Sigmoid colon (tissue), 6 donors: ENCODE measurements at regions not wholly inside any gene's neighbourhood (a gene's known extent, or its start where the extent isn't known, plus 50 kb on each side); places are given as distances from the start of the nearest gene placed in this dataset.

Source experiments
- DNase-seq: peaks from one replicate; pipeline ENCODE4 v3.0.0-alpha.2; 2019
- H3K27ac ChIP-seq, 4 donors: fragments of 200-600 bp; sonication (generic); one replicate each; pipeline ENCODE4 v1.5.1; 2016 to 2019; ENCODE audit warnings: mild to moderate bottlenecking in 1 of 4
- H3K27me3 ChIP-seq, 3 donors: fragments of 200-600 bp; sonication (generic); one replicate each; pipeline ENCODE4 v1.5.1; 2019; ENCODE audit warnings: mild to moderate bottlenecking in 1 of 3
- H3K36me3 ChIP-seq, 4 donors: fragments of 200-600 bp; sonication (generic); one replicate each; pipeline ENCODE4 v1.5.1; 2016 to 2019
- H3K4me1 ChIP-seq, 4 donors: fragments of 200-600 bp; sonication (generic); one replicate each; pipeline ENCODE4 v1.5.1; 2017 to 2019
- H3K4me3 ChIP-seq, 4 donors: fragments of 200-600 bp; sonication (generic); one replicate each; pipeline ENCODE4 v1.5.1; 2017 to 2019; ENCODE audit warnings: mild to moderate bottlenecking in 2 of 4, moderate library complexity in 1 of 4
- H3K9me3 ChIP-seq, 4 donors: fragments of 200-600 bp in 3 of 4; sonication (generic) in 3 of 4; one replicate each; pipeline versions ENCODE4 v1.5.1 to v1.6.1; 2013 to 2019
- EP300 ChIP-seq, 4 donors: sonication (generic); formaldehyde crosslinking; IDR thresholded peaks; one replicate each; pipeline ENCODE4 v1.6.1; 2017; ENCODE audit warnings: antibody characterized with exemption in 4 of 4
- POLR2A ChIP-seq, 2 donors: fragments of 450-650 bp; IDR thresholded peaks; one replicate each; pipeline ENCODE4 v1.6.1; 2016; ENCODE audit warnings: antibody characterized with exemption in 2 of 2, mild to moderate bottlenecking in 2 of 2, moderate library complexity in 2 of 2
- POLR2AphosphoS5 ChIP-seq, 4 donors: sonication (generic); formaldehyde crosslinking; IDR thresholded peaks; one replicate each; pipeline ENCODE4 v1.6.1; 2017; ENCODE audit warnings: antibody characterized with exemption in 4 of 4
- WGBS, 2 donors: extraction: QIAGEN DNeasy Blood & Tissue Kit; methylation state at CpG; one replicate each; pipeline ENCODE4 v1.1.7; 2013; 5-methylcytosine and 5-hydroxymethylcytosine counted together
- intact Hi-C: fragments of 100-400 bp; cut with DNase I; formaldehyde crosslinking; loops from one replicate; pipeline ENCODE4 v1.15.1; 2023
- TF ChIP-seq, protein P1 (sequence below), 4 experiments: fragments of 450-650 bp in 3 of 4; fragments of 200-600 bp in 1 of 4; IDR thresholded peaks; one replicate each; pipeline ENCODE4 v1.5.1; 2016 to 2019; ENCODE audit warnings: antibody characterized with exemption in 4 of 4, mild to moderate bottlenecking in 3 of 4, moderate library complexity in 2 of 4
- donor health status: healthy with polysubstance abuse.
- donor health status: healthy.

DNA sequence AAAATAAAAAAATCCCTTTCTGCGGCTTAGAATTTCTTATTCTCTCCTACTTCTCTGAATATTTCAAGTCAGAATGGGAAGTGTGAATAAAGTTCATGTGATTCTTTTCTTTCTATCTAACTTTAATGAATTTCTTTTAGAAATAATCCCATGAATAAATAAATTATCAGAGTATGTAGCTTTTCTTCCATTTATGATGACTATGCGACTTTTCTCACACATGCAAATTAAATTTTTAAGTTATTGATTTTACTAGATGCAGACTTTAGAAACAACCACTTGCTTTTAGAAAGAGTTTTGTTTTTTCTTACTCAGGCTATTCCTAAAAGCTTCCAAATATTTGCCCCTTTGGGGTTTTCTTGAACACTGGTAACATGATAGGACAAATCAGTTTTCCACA is 477.7 kb upstream of the AGTR1 start:
- no peak for DNase-seq
- no peaks in the 10 kb centered on the region for H3K9me3 ChIP-seq
- TF ChIP-seq POLR2AphosphoS5 (IDR thresholded peaks at IDR 0.05), result no peak
- TF ChIP-seq EP300 (IDR thresholded peaks at IDR 0.05), result no peak
- H3K4me3 ChIP-seq, result no peak overlapping the region
- no peak overlapping the region for H3K27ac ChIP-seq
- no peaks in the 10 kb centered on the region for H3K36me3 ChIP-seq
- no peaks in the 10 kb centered on the region for H3K4me1 ChIP-seq
- no peaks in the 10 kb centered on the region for H3K27me3 ChIP-seq
- intact Hi-C loops, result no loop called here
- 90 to 92% methylated on average over 2 of the region's 2 CpGs for WGBS, 2 donors

DNA sequence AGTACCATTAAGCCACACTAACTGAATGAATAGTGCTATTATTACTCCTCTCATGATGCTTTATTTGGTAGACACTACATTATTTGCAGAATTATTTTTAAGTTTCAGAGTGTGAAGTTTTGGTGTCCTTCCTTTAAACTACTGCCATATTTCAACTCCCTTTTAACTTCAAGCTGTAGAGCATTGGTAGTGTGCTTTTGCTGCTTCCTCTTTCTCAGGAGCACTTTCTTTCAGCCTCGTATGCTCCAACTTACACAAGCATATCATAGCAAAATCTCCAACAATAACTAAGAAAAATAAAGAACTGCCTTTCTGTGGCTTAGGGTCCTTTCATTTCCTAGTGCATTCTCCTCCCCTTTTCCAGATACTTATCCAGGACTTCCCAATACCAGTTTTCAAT is 476.4 kb upstream of the AGTR1 start:
- intact Hi-C loops, result no loop called here
- TF ChIP-seq EP300 (IDR thresholded peaks at IDR 0.05) (no peak), POLR2AphosphoS5 (IDR thresholded peaks at IDR 0.05) (no peak), POLR2A (IDR thresholded peaks at IDR 0.05) (no peak)
- TF ChIP-seq, protein P1, sequence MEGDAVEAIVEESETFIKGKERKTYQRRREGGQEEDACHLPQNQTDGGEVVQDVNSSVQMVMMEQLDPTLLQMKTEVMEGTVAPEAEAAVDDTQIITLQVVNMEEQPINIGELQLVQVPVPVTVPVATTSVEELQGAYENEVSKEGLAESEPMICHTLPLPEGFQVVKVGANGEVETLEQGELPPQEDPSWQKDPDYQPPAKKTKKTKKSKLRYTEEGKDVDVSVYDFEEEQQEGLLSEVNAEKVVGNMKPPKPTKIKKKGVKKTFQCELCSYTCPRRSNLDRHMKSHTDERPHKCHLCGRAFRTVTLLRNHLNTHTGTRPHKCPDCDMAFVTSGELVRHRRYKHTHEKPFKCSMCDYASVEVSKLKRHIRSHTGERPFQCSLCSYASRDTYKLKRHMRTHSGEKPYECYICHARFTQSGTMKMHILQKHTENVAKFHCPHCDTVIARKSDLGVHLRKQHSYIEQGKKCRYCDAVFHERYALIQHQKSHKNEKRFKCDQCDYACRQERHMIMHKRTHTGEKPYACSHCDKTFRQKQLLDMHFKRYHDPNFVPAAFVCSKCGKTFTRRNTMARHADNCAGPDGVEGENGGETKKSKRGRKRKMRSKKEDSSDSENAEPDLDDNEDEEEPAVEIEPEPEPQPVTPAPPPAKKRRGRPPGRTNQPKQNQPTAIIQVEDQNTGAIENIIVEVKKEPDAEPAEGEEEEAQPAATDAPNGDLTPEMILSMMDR (IDR thresholded peaks at IDR 0.05), result no peak
- Histone ChIP-seq H3K36me3 (no peaks in the 10 kb centered on the region), H3K9me3 (no peaks in the 10 kb centered on the region), H3K4me3 (no peak overlapping the region), H3K27ac (no peak overlapping the region), H3K4me1 (no peaks in the 10 kb centered on the region), H3K27me3 (no peaks in the 10 kb centered on the region)
- no peak for DNase-seq
- 48 to 64% methylated on average over 1 of the region's 1 CpG for WGBS, 2 donors

DNA sequence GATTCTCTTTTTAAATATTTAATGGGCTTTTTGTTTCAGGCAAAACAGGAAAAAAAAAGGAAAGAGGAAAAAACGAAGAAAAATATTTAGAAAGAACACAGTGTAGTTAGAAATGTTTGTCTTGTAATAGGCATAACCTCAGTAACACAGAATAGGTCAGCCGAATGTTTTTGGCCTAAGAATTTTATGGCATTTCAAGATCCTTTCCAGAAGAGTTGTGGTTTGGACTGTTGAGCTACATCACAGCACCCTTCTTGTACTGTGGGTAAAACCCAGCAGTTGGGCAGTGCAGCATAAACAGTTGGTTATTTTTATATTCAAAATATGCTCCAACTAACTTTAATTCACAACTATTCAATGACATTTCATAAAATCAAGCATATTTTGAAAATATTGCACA is 474.4 kb upstream of the AGTR1 start:
- H3K4me1 ChIP-seq, result no peaks in the 10 kb centered on the region
- no peak for DNase-seq
- WGBS, 2 donors, result 40 to 53% methylated on average over 2 of the region's 2 CpGs
- no peaks in the 10 kb centered on the region for H3K27me3 ChIP-seq
- no peaks in the 10 kb centered on the region for H3K9me3 ChIP-seq
- intact Hi-C loops, result no loop called here
- no peaks in the 10 kb centered on the region for H3K36me3 ChIP-seq
- H3K4me3 ChIP-seq, result no peak overlapping the region
- TF ChIP-seq EP300 (IDR thresholded peaks at IDR 0.05) (no peak), POLR2AphosphoS5 (IDR thresholded peaks at IDR 0.05) (no peak), POLR2A (IDR thresholded peaks at IDR 0.05) (no peak)
- TF ChIP-seq, protein P1 (IDR thresholded peaks at IDR 0.05), result no peak
- H3K27ac ChIP-seq, result no peak overlapping the region

DNA sequence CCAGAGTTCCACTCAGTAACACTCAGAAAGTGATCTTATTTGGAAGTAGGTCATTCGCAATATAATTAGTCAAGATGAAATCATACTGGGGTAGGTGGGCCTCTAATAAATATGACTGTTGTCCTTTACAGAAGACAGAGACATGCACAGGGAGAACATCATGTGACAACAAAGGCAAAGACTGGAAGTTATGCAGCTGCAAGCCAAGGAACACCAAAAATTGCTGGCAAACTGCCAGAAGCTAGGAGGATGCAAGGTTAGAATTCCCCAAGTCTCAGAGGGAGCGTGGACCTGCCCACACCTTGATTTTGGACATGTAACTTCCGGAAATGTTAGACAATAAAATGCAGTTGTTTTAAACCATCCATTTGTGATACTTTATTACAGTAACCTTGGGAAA is 471.5 kb upstream of the AGTR1 start:
- no peaks in the 10 kb centered on the region for H3K36me3 ChIP-seq

DNA sequence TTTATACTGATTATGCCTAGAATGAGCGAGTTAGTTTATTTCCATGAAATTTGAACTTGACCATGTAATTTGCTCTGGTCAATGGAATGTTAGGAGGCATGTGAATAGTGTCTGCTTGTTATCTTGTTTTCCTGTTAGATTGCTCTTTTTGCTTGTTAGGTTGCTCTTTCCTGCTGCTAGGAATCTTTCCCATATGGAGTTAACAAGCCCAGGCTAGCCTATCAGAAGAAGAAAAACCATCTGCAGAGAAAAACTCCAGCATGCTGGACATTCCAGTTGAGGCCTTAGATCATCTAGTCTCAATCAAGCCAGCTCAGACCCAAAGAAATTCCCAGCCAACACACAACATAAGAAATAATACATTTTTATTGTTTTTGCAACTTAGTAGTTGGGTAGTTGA is 470.2 kb upstream of the AGTR1 start:
- intact Hi-C loops, result no loop called here
- TF ChIP-seq EP300 (IDR thresholded peaks at IDR 0.05), result no peak
- no peak for TF ChIP-seq POLR2A (IDR thresholded peaks at IDR 0.05)
- no peak for DNase-seq
- Histone ChIP-seq H3K9me3 (no peaks in the 10 kb centered on the region), H3K4me3 (no peak overlapping the region), H3K27me3 (no peaks in the 10 kb centered on the region), H3K36me3 (no peaks in the 10 kb centered on the region), H3K27ac (no peak overlapping the region), H3K4me1 (no peaks in the 10 kb centered on the region)
- WGBS, 2 donors, result 95 to 97% methylated on average over 1 of the region's 1 CpG

More for the DNA sequence above, 471.5 kb upstream of the AGTR1 start:
- intact Hi-C loops, result no loop called here
- Histone ChIP-seq H3K27me3 (no peaks in the 10 kb centered on the region), H3K9me3 (no peaks in the 10 kb centered on the region), H3K4me3 (no peak overlapping the region), H3K4me1 (no peaks in the 10 kb centered on the region), H3K27ac (no peak overlapping the region)
- TF ChIP-seq POLR2AphosphoS5 (IDR thresholded peaks at IDR 0.05) (no peak), POLR2A (IDR thresholded peaks at IDR 0.05) (no peak), EP300 (IDR thresholded peaks at IDR 0.05) (no peak)
- TF ChIP-seq, protein P1 (IDR thresholded peaks at IDR 0.05), result no peak
- no peak for DNase-seq
- WGBS, 2 donors, result 46 to 81% methylated on average over 3 of the region's 3 CpGs

DNA sequence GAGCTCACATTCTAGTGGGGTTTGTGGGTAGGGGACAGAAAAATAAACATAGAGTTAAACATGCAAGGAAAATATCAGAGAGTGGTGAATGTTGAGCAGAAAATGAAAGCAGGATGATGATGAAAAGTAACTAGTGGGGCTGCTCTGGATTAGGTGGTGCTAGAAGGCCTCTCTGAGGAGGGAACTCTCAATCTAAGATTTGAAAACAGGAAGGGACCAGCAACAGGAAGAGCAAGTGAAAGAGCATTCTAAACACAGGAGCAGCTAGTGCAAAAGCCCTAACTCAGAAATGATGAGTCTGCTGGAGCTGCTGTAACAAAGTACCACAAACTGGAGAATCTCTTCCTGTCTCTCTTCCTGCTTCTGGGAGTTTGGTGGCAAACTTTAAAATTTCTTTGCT is 468.6 kb upstream of the AGTR1 start:
- intact Hi-C loops, result no loop called here
- H3K36me3 ChIP-seq, result no peaks in the 10 kb centered on the region
- TF ChIP-seq POLR2A (IDR thresholded peaks at IDR 0.05), result no peak
- no peak for TF ChIP-seq POLR2AphosphoS5 (IDR thresholded peaks at IDR 0.05)
- TF ChIP-seq, protein P1 (IDR thresholded peaks at IDR 0.05), result no peak
- TF ChIP-seq EP300 (IDR thresholded peaks at IDR 0.05), result no peak

More for the DNA sequence above, 468.6 kb upstream of the AGTR1 start:
- no peak overlapping the region for H3K4me3 ChIP-seq
- H3K27me3 ChIP-seq, result no peaks in the 10 kb centered on the region
- no peak overlapping the region for H3K27ac ChIP-seq
- DNase-seq, result no peak
- H3K4me1 ChIP-seq, result no peaks in the 10 kb centered on the region
- no peaks in the 10 kb centered on the region for H3K9me3 ChIP-seq
